GM23338 (cell line): ENCODE measurements at regions not wholly inside any gene's neighbourhood (a gene's known extent, or its start where the extent isn't known, plus 50 kb on each side); places are given as distances from the start of the nearest gene placed in this dataset.

Experiments used
- ATAC-seq: fragments of 200-7000 bp; cut with Tn5 transposase; 3 replicates; pipeline ENCODE4 v1.9.1; 2020
- DNase-seq: peaks from one replicate; pipeline ENCODE4 v3.0.0-alpha.2; 2015; ENCODE audit warnings: low spot score
- H2AFZ ChIP-seq: fragments of 200-600 bp; sonication (generic); 2 replicates; pipeline ENCODE4 v1.8.0; 2016; ENCODE audit warnings: antibody characterized with exemption, mild to moderate bottlenecking, moderate library complexity
- H3F3A ChIP-seq: fragments of 200-600 bp; sonication (generic); replicated peaks from 2 replicates; pipeline ENCODE4 v1.8.0; 2017; ENCODE audit warnings: antibody characterized with exemption, mixed run types, low read depth
- H3K27ac ChIP-seq: fragments of 200-600 bp; sonication (generic); 2 replicates; pipeline ENCODE4 v1.6.1; 2016; ENCODE audit warnings: low read depth
- H3K27me3 ChIP-seq: fragments of 200-600 bp; sonication (generic); 2 replicates; pipeline ENCODE4 v1.8.0; 2016; ENCODE audit warnings: mild to moderate bottlenecking, mixed run types, moderate library complexity; ENCODE audit not compliant: insufficient read depth
- H3K36me3 ChIP-seq: fragments of 200-600 bp; sonication (generic); 2 replicates; pipeline ENCODE4 v1.8.0; 2016; ENCODE audit warnings: mild to moderate bottlenecking; ENCODE audit not compliant: insufficient read depth
- H3K4me1 ChIP-seq: fragments of 200-600 bp; sonication (generic); 2 replicates; pipeline ENCODE4 v1.8.0; 2016; ENCODE audit warnings: mild to moderate bottlenecking, moderate library complexity; ENCODE audit not compliant: insufficient read depth
- H3K4me2 ChIP-seq: fragments of 200-600 bp; sonication (generic); 2 replicates; pipeline ENCODE4 v1.7.1; 2017; ENCODE audit warnings: mixed run types
- H3K4me3 ChIP-seq: fragments of 200-600 bp; sonication (generic); 2 replicates; pipeline ENCODE4 v1.6.1; 2016; ENCODE audit warnings: mixed run types
- H3K79me2 ChIP-seq: fragments of 200-600 bp; sonication (generic); replicated peaks from 2 replicates; pipeline ENCODE4 v1.8.0; 2017; ENCODE audit warnings: mild to moderate bottlenecking; ENCODE audit not compliant: insufficient read depth
- H3K9me2 ChIP-seq: fragments of 200-600 bp; sonication (generic); 2 replicates; pipeline ENCODE4 v1.8.0; 2017; ENCODE audit not compliant: insufficient read depth
- H4K20me1 ChIP-seq: fragments of 200-600 bp; sonication (generic); replicated peaks from 2 replicates; pipeline ENCODE4 v1.8.0; 2017; ENCODE audit warnings: mild to moderate bottlenecking; ENCODE audit not compliant: insufficient read depth
- H3K27ac Mint-ChIP-seq: 2 replicates; pipeline ENCODE4 v1.8.0; 2020; ENCODE audit warnings: inconsistent platforms, mild to moderate bottlenecking, moderate library complexity, mixed read lengths
- H3K27me3 Mint-ChIP-seq: 3 replicates; pipeline ENCODE4 v1.8.0; 2022; ENCODE audit warnings: low read depth, mild to moderate bottlenecking, moderate library complexity, mixed read lengths, inconsistent platforms; ENCODE audit not compliant: insufficient read depth, poor library complexity
- H3K36me3 Mint-ChIP-seq: 3 replicates; pipeline ENCODE4 v1.8.0; 2021; ENCODE audit warnings: low read depth, mild to moderate bottlenecking, inconsistent platforms, moderate library complexity, mixed read lengths
- H3K4me1 Mint-ChIP-seq: 3 replicates; pipeline ENCODE4 v1.8.0; 2020; ENCODE audit warnings: mild to moderate bottlenecking, inconsistent platforms, mixed read lengths
- H3K4me3 Mint-ChIP-seq: 3 replicates; pipeline ENCODE4 v1.8.0; 2021; ENCODE audit warnings: moderate library complexity, mild to moderate bottlenecking, inconsistent platforms, mixed read lengths
- H3K9me3 Mint-ChIP-seq: 3 replicates; pipeline ENCODE4 v1.8.0; 2020; ENCODE audit warnings: moderate library complexity, mild to moderate bottlenecking, inconsistent platforms, mixed read lengths
- CREB1 ChIP-seq: fragments of 250-450 bp; sonication (Bioruptor Pico); IDR thresholded peaks from 2 replicates; pipeline ENCODE4 v1.5.0; 2020; ENCODE audit warnings: low read depth, mild to moderate bottlenecking, moderate library complexity
- EZH2 ChIP-seq: fragments of 200-600 bp; sonication (generic); IDR thresholded peaks from one replicate; pipeline ENCODE4 v1.8.0; 2017; ENCODE audit warnings: antibody characterized with exemption, mild to moderate bottlenecking, low read depth; ENCODE audit not compliant: unreplicated experiment
- EZH2phosphoT487 ChIP-seq: fragments of 200-600 bp; sonication (generic); IDR thresholded peaks from one replicate; pipeline ENCODE4 v1.8.1; 2018; ENCODE audit warnings: antibody characterized with exemption; ENCODE audit not compliant: unreplicated experiment
- JUNB ChIP-seq: IDR thresholded peaks from one replicate; pipeline ENCODE4 v1.6.1; 2016; ENCODE audit warnings: antibody characterized with exemption; ENCODE audit not compliant: unreplicated experiment
- NANOG ChIP-seq: IDR thresholded peaks from 2 replicates; pipeline ENCODE4 v1.6.1; 2016; ENCODE audit warnings: antibody characterized with exemption, borderline replicate concordance
- POLR2AphosphoS5 ChIP-seq: IDR thresholded peaks from 2 replicates; pipeline ENCODE4 v1.6.1; 2016; ENCODE audit warnings: antibody characterized with exemption, low read depth
- STAT1 ChIP-seq: IDR thresholded peaks from one replicate; pipeline ENCODE4 v1.6.1; 2016; ENCODE audit warnings: antibody characterized with exemption; ENCODE audit not compliant: unreplicated experiment
- ZNF114 ChIP-seq: fragments of 250-450 bp; sonication (Bioruptor Pico); IDR thresholded peaks from 2 replicates; pipeline ENCODE4 v1.5.0; 2020; ENCODE audit warnings: mild to moderate bottlenecking, moderate library complexity
- ZNF331 ChIP-seq: fragments of 250-450 bp; sonication (Bioruptor Pico); IDR thresholded peaks from 2 replicates; pipeline ENCODE4 v1.5.0; 2020; ENCODE audit warnings: low read depth, mild to moderate bottlenecking, moderate library complexity
- TF ChIP-seq, protein P1 (sequence below): fragments of 250-450 bp; sonication (Bioruptor Pico); IDR thresholded peaks from 2 replicates; pipeline ENCODE4 v1.5.0; 2020; ENCODE audit warnings: mild to moderate bottlenecking, moderate library complexity
- TF ChIP-seq, protein P2 (sequence below): IDR thresholded peaks from 2 replicates; pipeline ENCODE4 v1.6.1; 2016; ENCODE audit warnings: antibody characterized with exemption
- TF ChIP-seq, protein P3 (sequence below), 2 experiments: fragments of 200-600 bp in 1 of 2; sonication (generic) in 1 of 2; conservative IDR thresholded peaks; 2 replicates each; pipeline versions ENCODE4 v1.5.1 to v1.6.1; 2016 to 2017; ENCODE audit warnings: antibody characterized with exemption in 2 of 2, low read depth in 2 of 2, mild to moderate bottlenecking in 2 of 2, moderate library complexity in 1 of 2
- TF ChIP-seq, protein P4 (sequence below): IDR thresholded peaks from one replicate; pipeline ENCODE4 v1.6.1; 2018; ENCODE audit warnings: antibody characterized with exemption; ENCODE audit not compliant: unreplicated experiment

DNA sequence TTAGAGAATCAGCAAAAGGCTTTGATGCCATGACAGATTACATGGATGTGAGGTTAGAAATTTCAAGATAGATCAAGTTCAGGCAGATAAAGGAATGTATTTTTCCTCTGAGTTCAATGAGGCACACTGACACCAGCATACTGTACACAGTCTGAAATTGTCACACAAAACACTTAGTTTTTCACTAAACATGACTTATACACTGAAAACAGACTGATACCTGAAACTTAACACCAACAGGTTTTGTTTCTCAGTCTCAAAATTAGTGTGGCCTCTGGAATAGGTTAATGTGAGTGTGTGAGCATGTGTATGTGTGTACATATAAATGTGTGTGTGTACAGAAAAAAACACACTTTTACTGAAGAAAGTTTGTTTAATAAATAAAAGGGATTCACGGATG is 129.9 kb upstream of the SLITRK2 start:
- H4K20me1 ChIP-seq, result no peaks in the 10 kb centered on the region
- TF ChIP-seq ZNF331 (CRISPR knock-in tag) (no peak), CREB1 (CRISPR knock-in tag) (no peak), NANOG (no peak), ZNF114 (CRISPR knock-in tag) (no peak), STAT1 (no peak), EZH2phosphoT487 (no peak), JUNB (no peak), EZH2 (no peak), POLR2AphosphoS5 (no peak)
- TF ChIP-seq, protein P1, sequence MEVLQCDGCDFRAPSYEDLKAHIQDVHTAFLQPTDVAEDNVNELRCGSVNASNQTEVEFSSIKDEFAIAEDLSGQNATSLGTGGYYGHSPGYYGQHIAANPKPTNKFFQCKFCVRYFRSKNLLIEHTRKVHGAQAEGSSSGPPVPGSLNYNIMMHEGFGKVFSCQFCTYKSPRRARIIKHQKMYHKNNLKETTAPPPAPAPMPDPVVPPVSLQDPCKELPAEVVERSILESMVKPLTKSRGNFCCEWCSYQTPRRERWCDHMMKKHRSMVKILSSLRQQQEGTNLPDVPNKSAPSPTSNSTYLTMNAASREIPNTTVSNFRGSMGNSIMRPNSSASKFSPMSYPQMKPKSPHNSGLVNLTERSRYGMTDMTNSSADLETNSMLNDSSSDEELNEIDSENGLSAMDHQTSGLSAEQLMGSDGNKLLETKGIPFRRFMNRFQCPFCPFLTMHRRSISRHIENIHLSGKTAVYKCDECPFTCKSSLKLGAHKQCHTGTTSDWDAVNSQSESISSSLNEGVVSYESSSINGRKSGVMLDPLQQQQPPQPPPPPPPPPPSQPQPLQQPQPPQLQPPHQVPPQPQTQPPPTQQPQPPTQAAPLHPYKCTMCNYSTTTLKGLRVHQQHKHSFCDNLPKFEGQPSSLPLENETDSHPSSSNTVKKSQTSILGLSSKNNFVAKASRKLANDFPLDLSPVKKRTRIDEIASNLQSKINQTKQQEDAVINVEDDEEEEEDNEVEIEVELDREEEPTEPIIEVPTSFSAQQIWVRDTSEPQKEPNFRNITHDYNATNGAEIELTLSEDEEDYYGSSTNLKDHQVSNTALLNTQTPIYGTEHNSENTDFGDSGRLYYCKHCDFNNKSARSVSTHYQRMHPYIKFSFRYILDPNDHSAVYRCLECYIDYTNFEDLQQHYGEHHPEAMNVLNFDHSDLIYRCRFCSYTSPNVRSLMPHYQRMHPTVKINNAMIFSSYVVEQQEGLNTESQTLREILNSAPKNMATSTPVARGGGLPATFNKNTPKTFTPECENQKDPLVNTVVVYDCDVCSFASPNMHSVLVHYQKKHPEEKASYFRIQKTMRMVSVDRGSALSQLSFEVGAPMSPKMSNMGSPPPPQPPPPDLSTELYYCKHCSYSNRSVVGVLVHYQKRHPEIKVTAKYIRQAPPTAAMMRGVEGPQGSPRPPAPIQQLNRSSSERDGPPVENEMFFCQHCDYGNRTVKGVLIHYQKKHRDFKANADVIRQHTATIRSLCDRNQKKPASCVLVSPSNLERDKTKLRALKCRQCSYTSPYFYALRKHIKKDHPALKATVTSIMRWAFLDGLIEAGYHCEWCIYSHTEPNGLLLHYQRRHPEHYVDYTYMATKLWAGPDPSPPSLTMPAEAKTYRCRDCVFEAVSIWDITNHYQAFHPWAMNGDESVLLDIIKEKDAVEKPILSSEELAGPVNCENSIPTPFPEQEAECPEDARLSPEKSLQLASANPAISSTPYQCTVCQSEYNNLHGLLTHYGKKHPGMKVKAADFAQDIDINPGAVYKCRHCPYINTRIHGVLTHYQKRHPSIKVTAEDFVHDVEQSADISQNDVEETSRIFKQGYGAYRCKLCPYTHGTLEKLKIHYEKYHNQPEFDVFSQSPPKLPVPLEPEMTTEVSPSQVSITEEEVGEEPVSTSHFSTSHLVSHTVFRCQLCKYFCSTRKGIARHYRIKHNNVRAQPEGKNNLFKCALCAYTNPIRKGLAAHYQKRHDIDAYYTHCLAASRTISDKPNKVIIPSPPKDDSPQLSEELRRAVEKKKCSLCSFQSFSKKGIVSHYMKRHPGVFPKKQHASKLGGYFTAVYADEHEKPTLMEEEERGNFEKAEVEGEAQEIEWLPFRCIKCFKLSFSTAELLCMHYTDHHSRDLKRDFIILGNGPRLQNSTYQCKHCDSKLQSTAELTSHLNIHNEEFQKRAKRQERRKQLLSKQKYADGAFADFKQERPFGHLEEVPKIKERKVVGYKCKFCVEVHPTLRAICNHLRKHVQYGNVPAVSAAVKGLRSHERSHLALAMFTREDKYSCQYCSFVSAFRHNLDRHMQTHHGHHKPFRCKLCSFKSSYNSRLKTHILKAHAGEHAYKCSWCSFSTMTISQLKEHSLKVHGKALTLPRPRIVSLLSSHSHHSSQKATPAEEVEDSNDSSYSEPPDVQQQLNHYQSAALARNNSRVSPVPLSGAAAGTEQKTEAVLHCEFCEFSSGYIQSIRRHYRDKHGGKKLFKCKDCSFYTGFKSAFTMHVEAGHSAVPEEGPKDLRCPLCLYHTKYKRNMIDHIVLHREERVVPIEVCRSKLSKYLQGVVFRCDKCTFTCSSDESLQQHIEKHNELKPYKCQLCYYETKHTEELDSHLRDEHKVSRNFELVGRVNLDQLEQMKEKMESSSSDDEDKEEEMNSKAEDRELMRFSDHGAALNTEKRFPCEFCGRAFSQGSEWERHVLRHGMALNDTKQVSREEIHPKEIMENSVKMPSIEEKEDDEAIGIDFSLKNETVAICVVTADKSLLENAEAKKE (CRISPR knock-in tag), result no peak
- TF ChIP-seq, protein P2, sequence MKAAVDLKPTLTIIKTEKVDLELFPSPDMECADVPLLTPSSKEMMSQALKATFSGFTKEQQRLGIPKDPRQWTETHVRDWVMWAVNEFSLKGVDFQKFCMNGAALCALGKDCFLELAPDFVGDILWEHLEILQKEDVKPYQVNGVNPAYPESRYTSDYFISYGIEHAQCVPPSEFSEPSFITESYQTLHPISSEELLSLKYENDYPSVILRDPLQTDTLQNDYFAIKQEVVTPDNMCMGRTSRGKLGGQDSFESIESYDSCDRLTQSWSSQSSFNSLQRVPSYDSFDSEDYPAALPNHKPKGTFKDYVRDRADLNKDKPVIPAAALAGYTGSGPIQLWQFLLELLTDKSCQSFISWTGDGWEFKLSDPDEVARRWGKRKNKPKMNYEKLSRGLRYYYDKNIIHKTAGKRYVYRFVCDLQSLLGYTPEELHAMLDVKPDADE, result no peak
- TF ChIP-seq, protein P3, sequence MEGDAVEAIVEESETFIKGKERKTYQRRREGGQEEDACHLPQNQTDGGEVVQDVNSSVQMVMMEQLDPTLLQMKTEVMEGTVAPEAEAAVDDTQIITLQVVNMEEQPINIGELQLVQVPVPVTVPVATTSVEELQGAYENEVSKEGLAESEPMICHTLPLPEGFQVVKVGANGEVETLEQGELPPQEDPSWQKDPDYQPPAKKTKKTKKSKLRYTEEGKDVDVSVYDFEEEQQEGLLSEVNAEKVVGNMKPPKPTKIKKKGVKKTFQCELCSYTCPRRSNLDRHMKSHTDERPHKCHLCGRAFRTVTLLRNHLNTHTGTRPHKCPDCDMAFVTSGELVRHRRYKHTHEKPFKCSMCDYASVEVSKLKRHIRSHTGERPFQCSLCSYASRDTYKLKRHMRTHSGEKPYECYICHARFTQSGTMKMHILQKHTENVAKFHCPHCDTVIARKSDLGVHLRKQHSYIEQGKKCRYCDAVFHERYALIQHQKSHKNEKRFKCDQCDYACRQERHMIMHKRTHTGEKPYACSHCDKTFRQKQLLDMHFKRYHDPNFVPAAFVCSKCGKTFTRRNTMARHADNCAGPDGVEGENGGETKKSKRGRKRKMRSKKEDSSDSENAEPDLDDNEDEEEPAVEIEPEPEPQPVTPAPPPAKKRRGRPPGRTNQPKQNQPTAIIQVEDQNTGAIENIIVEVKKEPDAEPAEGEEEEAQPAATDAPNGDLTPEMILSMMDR (conservative IDR thresholded peaks at IDR 0.05; ENCODE audit: low read depth in 2 of 2), result no peak
- TF ChIP-seq, protein P4, sequence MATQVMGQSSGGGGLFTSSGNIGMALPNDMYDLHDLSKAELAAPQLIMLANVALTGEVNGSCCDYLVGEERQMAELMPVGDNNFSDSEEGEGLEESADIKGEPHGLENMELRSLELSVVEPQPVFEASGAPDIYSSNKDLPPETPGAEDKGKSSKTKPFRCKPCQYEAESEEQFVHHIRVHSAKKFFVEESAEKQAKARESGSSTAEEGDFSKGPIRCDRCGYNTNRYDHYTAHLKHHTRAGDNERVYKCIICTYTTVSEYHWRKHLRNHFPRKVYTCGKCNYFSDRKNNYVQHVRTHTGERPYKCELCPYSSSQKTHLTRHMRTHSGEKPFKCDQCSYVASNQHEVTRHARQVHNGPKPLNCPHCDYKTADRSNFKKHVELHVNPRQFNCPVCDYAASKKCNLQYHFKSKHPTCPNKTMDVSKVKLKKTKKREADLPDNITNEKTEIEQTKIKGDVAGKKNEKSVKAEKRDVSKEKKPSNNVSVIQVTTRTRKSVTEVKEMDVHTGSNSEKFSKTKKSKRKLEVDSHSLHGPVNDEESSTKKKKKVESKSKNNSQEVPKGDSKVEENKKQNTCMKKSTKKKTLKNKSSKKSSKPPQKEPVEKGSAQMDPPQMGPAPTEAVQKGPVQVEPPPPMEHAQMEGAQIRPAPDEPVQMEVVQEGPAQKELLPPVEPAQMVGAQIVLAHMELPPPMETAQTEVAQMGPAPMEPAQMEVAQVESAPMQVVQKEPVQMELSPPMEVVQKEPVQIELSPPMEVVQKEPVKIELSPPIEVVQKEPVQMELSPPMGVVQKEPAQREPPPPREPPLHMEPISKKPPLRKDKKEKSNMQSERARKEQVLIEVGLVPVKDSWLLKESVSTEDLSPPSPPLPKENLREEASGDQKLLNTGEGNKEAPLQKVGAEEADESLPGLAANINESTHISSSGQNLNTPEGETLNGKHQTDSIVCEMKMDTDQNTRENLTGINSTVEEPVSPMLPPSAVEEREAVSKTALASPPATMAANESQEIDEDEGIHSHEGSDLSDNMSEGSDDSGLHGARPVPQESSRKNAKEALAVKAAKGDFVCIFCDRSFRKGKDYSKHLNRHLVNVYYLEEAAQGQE, result no peak
- H3K27ac ChIP-seq, result no peak overlapping the region
- no peaks in the 10 kb centered on the region for H3K27me3 ChIP-seq
- H2AFZ ChIP-seq, result no peak overlapping the region
- H3K4me2 ChIP-seq, result no peak overlapping the region
- no peaks in the 10 kb centered on the region for H3K4me1 Mint-ChIP-seq
- H3K36me3 ChIP-seq, result no peaks in the 10 kb centered on the region
- H3K79me2 ChIP-seq, result no peaks in the 10 kb centered on the region
- peaks cover 70% of the 10 kb centered on the region for H3K9me3 Mint-ChIP-seq
- H3K36me3 Mint-ChIP-seq, result no peaks in the 10 kb centered on the region
- peaks cover 2% of the 10 kb centered on the region for H3K27me3 Mint-ChIP-seq
- no peaks in the 10 kb centered on the region for H3F3A ChIP-seq
- H3K4me3 Mint-ChIP-seq, result no peak overlapping the region
- H3K4me1 ChIP-seq, result no peaks in the 10 kb centered on the region
- ATAC-seq (no peak), DNase-seq (no peak)
- H3K9me2 ChIP-seq, result no peaks in the 10 kb centered on the region
- no peak overlapping the region for H3K27ac Mint-ChIP-seq
- no peak overlapping the region for H3K4me3 ChIP-seq
